NT2/D1 (cell line): ENCODE measurements at regions not wholly inside any gene's neighbourhood (a gene's known extent, or its start where the extent isn't known, plus 50 kb on each side); places are given as distances from the start of the nearest gene placed in this dataset.
"Not testable (repeated sequence)": the region's sequence is repeated elsewhere in the genome, so short reads cannot be mapped to it uniquely, and the experiment has no call there.

Experiments
- DNase-seq: peaks from one replicate; pipeline ENCODE4 v3.0.0-alpha.2; 2011; ENCODE audit warnings: low read depth, low spot score
- H3K27me3 ChIP-seq: 2 replicates; pipeline ENCODE4 v1.6.0; 2011; ENCODE audit warnings: mild to moderate bottlenecking; ENCODE audit not compliant: insufficient read length, insufficient read depth
- H3K36me3 ChIP-seq: 2 replicates; pipeline ENCODE4 v1.6.1; 2011; ENCODE audit warnings: mild to moderate bottlenecking, low read length, mixed read lengths; ENCODE audit not compliant: insufficient read depth, insufficient read length
- H3K4me1 ChIP-seq: 2 replicates; pipeline ENCODE4 v1.5.1; 2011; ENCODE audit not compliant: insufficient read depth, insufficient read length
- H3K4me3 ChIP-seq: 2 replicates; pipeline ENCODE4 v1.5.1; 2011; ENCODE audit warnings: low read depth; ENCODE audit not compliant: insufficient read length
- H3K9ac ChIP-seq: 2 replicates; pipeline ENCODE4 v1.6.0; 2011; ENCODE audit warnings: low read depth; ENCODE audit not compliant: insufficient read length
- H3K9me3 ChIP-seq: 2 replicates; pipeline ENCODE4 v1.5.1; 2011; ENCODE audit warnings: mild to moderate bottlenecking, low read length; ENCODE audit not compliant: insufficient read depth
- SUZ12 ChIP-seq: IDR thresholded peaks from 2 replicates; pipeline ENCODE4 v1.6.1; 2011; ENCODE audit not compliant: insufficient read length, insufficient read depth; ENCODE audit errors: extremely low read depth
- YY1 ChIP-seq: IDR thresholded peaks from 2 replicates; pipeline ENCODE4 v1.6.1; 2011; ENCODE audit not compliant: insufficient read length, insufficient read depth
- ZNF274 ChIP-seq: IDR thresholded peaks from 2 replicates; pipeline ENCODE4 v1.6.1; 2011; ENCODE audit warnings: mild to moderate bottlenecking, low read depth, low read length

DNA sequence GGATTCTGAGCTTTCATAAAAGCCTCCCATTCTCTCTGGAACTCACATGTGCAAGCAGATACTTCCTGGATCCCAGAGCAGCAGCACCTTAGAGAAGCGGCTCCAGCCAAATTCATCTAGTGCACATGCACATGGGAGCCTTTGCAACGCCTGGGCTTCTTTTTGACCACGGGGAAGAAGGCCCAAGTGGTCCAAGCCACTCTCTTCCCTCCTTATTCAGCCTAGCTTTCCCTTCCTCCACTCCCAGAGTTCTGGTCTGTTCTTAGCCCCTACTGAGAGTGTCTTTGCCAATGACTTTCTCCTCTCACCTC lies 118.7 kb downstream of the ZNF365 start:
- H3K4me3 ChIP-seq: no peak overlapping the region
- DNase-seq: no peak
- H3K36me3 ChIP-seq: no peaks in the 10 kb centered on the region
- H3K27me3 ChIP-seq: no peaks in the 10 kb centered on the region
- H3K9me3 ChIP-seq: no peaks in the 10 kb centered on the region
- no peak overlapping the region for H3K9ac ChIP-seq
- TF ChIP-seq SUZ12: no peak
- TF ChIP-seq ZNF274: no peak
- TF ChIP-seq YY1: no peak
- H3K4me1 ChIP-seq: no peaks in the 10 kb centered on the region

DNA sequence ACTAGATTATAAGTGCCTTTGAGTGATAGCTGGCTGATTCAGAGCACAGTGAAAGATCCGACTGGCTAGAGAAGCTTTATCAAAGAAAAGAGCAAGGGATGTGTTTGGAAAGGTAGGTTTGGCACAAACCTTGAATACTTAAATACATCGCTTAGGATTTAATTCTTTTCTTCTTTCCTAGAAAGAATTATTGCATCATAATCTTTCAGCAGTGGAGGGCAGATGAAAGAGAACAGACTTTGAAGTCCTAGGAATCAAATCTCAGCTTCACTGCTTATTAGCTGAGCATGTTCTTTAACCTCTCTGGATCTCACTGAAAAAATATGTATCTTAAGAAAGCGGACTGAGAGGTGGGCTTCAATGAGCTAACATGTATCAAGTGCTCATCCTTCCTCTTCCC lies 122.8 kb downstream of the ZNF365 start:
- H3K9me3 ChIP-seq: no peaks in the 10 kb centered on the region
- DNase-seq: no peak
- no peak overlapping the region for H3K4me3 ChIP-seq
- no peak for TF ChIP-seq SUZ12
- no peak for TF ChIP-seq YY1
- H3K9ac ChIP-seq: no peak overlapping the region
- no peaks in the 10 kb centered on the region for H3K4me1 ChIP-seq
- H3K36me3 ChIP-seq: no peaks in the 10 kb centered on the region
- no peaks in the 10 kb centered on the region for H3K27me3 ChIP-seq

DNA sequence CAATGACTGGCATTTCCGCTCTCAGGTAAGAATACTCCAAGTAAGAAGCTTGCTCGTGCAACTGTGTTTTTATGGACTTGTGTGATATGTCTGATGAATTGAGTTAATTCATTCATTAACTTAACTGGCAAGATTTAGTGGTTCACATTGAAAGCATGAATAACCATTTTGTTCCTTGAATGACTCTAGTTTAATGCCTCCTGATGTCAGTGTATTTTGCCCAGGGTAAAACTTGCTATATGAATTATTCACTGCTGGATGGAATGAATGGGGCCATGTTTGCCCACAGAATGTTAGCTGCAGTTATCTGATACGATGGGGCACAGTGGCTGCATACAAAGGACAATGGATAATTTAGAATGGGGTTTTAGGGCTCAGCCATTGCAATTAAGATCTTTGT lies 124.1 kb downstream of the ZNF365 start:
- DNase-seq: no peak
- H3K9me3 ChIP-seq: no peaks in the 10 kb centered on the region
- H3K4me1 ChIP-seq: no peaks in the 10 kb centered on the region
- no peak overlapping the region for H3K4me3 ChIP-seq
- H3K36me3 ChIP-seq: no peaks in the 10 kb centered on the region
- H3K9ac ChIP-seq: no peak overlapping the region
- no peaks in the 10 kb centered on the region for H3K27me3 ChIP-seq
- TF ChIP-seq YY1: no peak
- no peak for TF ChIP-seq ZNF274
- no peak for TF ChIP-seq SUZ12

DNA sequence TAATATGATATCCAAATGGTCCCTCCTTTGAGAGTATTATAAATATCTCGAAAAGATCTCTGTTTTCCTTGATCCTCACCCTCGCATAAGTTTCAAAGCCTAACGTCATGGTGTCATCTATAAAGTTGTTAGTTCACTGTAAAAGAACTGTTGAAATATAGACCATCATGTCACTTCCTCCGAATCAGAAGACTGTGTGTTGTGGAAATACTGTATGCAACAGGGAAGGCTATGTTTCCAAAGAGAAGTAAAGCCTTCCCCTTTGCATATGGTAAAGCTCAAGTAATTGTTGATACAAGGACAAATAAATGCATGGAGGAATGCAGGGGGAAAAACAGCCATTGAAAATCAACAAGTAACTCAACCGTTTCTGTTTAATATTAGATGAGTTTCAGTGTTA lies 125.9 kb downstream of the ZNF365 start:
- H3K9me3 ChIP-seq, H3K27me3 ChIP-seq, H3K9ac ChIP-seq, H3K4me1 ChIP-seq, H3K36me3 ChIP-seq, DNase-seq, H3K4me3 ChIP-seq: not testable (repeated sequence)

DNA sequence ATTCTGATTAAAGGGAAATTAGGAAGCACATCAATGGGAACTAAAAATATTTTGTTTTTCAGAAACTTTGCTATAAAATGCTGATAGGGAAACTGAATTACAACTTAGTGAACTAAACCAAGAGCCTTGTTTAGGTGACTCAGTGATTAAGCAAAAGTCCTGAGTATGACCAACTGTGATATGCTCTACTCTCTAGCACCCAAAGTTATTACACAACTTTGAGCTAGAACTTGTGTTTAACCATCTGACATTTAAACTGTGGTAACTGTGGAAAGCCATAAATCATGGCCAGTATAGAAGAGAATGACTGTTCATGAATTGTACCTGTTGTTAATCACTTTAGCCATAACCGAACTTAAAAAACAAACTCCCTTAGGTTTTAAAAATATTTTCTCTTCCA lies 127.4 kb downstream of the ZNF365 start:
- TF ChIP-seq YY1 (no peak), SUZ12 (no peak), ZNF274 (no peak)

DNA sequence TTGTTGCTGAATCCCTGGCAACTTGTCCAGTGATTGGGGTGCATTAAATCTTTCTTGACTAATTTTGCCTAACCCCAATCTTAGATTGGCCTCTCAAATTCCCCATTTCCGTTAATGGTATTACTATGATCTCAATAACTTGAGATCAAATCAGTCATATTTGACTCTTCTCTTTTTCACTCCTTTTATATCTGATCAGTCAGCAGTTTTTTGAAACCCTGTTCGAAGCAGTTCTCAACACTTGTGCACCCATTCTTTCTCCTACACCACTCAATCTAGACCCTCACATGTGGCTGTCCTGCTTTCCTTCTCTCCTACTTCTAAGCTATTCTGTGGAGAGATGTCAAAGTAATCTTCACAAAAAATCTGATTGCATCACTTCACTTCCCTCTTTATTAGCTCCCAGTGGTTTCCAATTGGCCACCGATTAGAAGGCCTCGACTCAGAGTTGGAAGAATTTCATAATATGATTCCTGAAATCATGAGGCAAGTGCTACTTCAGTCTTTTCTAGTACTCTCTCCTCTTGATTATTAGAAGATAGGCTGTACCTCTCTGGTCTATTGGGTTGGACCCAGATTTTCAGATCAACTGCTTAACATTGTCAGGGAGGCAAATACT lies 128.9 kb downstream of the ZNF365 start:
- Histone ChIP-seq H3K9me3 (no peaks in the 10 kb centered on the region), H3K4me1 (no peaks in the 10 kb centered on the region), H3K36me3 (no peaks in the 10 kb centered on the region), H3K27me3 (no peaks in the 10 kb centered on the region), H3K4me3 (no peak overlapping the region), H3K9ac (no peak overlapping the region)
- no peak for DNase-seq
- TF ChIP-seq ZNF274 (no peak), SUZ12 (no peak), YY1 (no peak)

More for the DNA sequence above, 127.4 kb downstream of the ZNF365 start:
- H3K4me1 ChIP-seq: no peaks in the 10 kb centered on the region
- H3K9me3 ChIP-seq: no peaks in the 10 kb centered on the region
- no peak overlapping the region for H3K9ac ChIP-seq
- DNase-seq: no peak
- no peak overlapping the region for H3K4me3 ChIP-seq
- no peaks in the 10 kb centered on the region for H3K27me3 ChIP-seq
- no peaks in the 10 kb centered on the region for H3K36me3 ChIP-seq

DNA sequence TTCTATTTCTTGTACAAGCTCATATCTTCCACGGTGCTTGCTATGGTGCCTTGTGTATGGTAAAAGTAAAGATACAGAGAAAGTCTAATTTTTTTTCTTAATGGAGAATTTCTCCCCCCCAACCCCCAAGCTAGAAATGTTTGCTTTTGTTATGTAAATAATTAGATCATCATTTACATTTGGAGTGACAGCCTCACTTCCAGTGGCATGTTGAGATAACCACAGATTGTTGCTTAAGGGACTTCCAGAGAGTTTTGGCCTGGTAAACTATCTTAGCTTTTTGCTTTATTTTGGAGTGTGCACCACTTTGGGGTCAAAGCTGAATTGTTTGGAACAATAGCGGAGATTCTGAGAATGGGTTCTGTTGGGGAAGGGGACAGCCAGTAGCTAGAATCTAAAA lies 129.7 kb downstream of the ZNF365 start:
- Histone ChIP-seq H3K36me3 (no peaks in the 10 kb centered on the region), H3K27me3 (no peaks in the 10 kb centered on the region), H3K9ac (no peak overlapping the region), H3K9me3 (no peaks in the 10 kb centered on the region), H3K4me3 (no peak overlapping the region), H3K4me1 (no peaks in the 10 kb centered on the region)
- no peak for DNase-seq
- TF ChIP-seq SUZ12 (no peak), YY1 (no peak), ZNF274 (no peak)

DNA sequence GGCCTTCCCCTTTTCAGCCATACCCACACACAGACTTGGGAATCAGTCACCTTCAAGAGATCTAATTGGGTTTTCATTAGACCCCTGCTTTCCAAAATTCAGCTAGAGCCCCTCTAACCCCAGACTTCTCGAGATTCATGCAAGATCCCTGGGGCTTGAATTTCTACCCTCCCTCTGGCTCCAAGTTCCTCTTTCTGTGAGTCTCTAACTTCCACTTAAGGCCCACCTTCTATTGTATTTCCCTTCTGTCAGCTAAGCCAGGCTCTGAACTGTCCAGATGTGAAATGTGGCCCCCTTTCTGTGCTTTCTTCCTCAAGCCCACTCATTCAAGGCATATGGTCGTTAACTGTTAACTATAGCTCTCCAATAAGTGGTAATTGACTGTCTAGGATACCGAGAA lies 132.2 kb downstream of the ZNF365 start:
- DNase-seq: no peak

More for the DNA sequence above, 132.2 kb downstream of the ZNF365 start:
- H3K9ac ChIP-seq: no peak overlapping the region
- H3K4me1 ChIP-seq: no peaks in the 10 kb centered on the region
- no peak for TF ChIP-seq ZNF274
- no peak for TF ChIP-seq YY1
- TF ChIP-seq SUZ12: no peak
- H3K36me3 ChIP-seq: no peaks in the 10 kb centered on the region
- no peak overlapping the region for H3K4me3 ChIP-seq
- H3K27me3 ChIP-seq: no peaks in the 10 kb centered on the region
- no peaks in the 10 kb centered on the region for H3K9me3 ChIP-seq
